DMS153 treated with DMSO at 0.1 percent for 48 hours (cell line): ENCODE measurements at regions not wholly inside any gene's neighbourhood (a gene's known extent, or its start where the extent isn't known, plus 50 kb on each side); places are given as distances from the start of the nearest gene placed in this dataset.

Experiments used
- DNase-seq: peaks from one replicate; lab custom pipeline; 2025; ENCODE audit not compliant: unreplicated experiment; lab: John Stamatoyannopoulos, UW

DNA sequence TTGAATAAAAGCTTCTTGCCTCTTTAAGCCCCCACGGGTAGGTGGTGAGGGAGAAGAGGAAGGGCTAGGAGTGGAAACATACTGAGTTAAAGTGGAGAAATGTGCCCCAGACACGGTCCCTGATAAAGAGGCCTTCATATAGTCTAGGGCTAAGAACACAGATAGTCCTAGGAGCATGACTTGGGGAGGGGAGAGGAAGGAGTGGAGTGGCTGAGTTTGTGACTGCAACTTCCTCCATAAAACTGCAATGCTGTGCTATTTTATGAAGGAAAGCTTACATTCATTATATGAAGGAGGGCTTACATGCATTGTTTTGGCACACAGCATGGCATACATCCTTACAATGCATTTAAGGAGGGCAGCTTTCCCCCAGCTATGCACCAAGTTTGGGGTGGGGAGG is 1129.4 kb upstream of the LRRTM3 start:
- no peak for DNase-seq

DNA sequence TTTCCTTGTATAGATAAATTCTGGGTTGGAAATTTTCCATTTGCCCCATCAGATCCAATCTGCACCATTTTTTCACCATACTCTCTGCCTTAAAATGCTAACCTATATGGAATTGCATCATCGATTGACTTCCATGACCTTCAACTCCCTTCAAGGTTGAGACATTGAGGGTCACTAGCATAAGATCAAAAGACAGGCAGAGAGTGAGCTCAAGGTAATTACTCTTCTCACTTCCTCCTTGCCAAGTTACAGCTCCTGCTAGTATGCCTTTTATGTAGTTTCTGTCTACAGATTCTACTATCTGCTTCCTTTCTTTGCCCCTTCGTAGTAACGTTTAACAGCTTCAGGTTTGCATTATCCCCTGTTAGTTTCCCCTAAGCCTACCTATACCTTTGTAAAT is 1127.7 kb upstream of the LRRTM3 start:
- DNase-seq = no peak

DNA sequence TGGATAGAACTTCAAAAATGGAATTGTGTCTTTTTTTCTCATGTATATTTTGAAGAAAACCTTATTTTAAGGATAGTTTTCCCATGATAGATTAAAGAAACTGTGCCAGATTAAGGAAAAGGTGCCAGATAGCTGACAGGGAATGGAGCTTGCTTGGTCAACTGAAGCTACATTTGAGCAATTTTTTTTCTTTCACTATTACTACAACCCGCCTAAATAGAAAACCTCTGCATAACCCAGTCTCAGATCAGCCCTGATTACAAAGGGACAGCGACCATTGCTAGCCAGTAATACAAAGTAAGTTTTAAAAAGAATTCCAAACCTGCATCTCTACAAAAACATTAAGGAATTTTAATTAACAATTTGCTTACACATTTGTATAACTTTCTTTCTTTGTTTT is 1123.4 kb upstream of the LRRTM3 start:
- no peak for DNase-seq

DNA sequence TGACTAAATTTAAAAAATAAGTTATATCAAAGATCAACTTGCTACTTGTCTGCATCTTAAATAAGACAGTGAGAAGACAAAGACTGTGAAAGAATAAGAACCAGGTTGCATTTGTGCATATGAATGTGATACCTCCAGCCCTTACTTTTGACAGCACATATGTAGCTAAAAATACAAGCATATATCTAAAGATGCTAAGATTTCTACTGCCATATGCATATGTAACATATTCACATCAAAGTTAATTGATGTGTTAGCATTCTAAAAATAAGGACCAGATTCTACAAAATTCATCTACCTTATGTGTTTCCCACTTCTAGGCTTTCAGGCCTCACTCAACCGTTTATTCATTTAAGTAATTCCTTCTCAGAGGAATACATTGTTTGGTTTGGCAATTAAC is 1120.3 kb upstream of the LRRTM3 start:
- no peak for DNase-seq

DNA sequence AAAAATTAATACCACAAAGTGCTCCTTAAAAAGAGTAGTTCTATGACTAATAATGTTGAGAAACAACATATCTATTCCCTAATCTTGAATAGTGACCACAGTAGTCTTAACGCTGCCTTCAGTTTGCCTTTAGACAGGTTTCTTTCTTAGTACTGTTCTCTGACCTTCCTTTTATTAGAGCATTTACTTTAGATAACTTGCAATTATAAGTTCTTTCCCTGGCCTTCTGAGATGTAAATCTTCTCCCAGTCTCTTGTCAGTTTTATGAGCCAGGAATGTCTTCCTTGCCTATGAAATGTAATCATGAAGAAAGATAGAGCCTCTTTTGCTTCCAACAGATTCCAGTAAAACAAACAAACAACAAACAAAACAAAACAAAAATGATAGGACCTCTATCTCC is 1119.8 kb upstream of the LRRTM3 start:
- no peak for DNase-seq

DNA sequence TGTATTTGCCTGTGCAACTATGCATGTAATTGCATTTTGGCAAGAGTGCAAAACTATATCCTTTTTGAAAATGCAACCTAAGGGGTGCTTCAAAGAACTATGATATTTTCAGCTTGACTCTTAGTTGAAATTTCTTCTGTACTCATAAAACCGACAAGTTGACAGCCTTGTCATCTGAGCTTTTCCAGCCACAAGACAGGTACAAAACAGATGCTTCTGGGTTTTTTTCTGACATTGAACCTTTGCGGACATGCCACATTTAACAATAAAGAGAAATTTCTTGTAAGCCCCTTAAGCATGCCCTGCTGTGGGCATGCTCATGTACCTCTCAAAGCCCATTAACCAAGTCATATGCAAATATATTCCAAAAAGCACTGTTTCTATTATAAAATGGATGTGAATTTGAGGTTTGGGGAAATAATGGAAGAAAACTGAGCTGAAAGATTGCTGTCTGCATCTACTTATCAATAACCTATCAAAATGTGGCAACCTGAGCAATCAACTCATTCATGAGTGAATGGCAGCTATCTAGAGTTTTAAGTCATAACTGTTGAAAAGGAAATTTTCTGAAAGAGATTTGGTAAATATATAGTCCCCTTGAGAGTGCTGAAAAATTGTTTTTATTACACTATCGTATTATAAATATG is 1117.0 kb upstream of the LRRTM3 start:
- DNase-seq = no peak

DNA sequence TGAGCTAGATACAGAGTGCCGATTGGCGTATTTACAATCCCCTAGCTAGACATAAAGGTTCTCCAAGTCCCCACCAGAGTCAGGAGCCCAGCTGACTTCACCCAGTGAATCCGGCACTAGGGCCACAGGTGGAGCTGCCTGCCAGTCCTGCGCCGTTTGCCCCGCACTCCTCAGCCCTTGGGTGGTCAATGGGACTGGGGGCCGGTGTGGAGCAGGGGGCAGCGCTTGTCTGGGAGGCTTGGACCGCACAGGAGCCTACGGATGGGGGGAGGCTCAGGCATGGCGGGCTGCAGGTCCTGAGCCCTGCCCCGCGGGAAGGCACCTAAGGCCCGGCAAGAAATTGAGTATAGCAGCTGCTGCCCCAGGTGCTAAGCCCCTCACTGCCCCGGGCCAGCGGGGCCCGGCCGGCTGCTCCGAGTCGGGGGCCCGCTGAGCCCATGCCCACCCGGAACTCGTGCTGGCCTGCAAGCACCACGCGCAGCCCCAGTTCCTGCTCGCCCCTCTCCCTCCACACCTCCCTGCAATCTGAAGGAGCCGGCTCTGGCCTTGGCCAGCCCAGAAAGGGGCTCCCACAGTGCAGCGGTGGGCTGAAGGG is 1113.8 kb upstream of the LRRTM3 start:
- DNase-seq = no peak

DNA sequence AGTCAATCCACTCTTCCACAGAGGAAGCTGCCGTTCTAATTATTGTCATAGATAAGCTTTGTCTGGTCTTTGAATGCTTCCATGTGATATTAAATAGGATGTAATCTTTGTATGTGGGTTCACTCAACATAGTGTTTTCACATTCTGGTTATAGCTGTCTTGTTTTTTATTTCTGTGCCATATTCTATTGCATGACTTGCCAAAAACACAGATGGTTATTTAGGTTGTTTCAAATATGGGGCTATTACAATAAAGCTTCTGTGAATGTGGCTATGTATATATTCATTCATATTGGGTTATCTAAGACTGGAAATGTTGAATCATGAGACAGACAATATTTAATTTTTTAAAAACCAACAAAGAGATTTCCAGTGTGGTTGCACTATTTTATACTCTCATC is 1109.3 kb upstream of the LRRTM3 start:
- DNase-seq = no peak

DNA sequence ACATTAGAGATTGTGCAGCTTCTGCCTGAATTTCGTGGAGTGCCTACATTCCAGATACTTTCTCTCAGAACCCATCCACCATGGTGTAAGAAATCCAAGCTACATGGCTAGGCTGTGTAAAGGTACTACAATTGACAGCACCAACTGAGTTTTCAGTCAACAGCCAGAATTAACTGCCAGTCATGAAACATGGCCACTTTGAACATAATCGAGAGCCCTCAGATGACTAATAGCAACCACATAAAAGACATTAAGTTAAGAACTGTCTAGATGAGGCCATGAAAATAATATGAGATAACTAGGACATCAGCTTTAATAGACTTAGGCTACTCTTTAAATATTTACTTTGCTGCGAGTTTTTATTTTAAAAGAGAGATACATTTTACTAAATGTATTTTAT is 1106.8 kb upstream of the LRRTM3 start:
- no peak for DNase-seq

DNA sequence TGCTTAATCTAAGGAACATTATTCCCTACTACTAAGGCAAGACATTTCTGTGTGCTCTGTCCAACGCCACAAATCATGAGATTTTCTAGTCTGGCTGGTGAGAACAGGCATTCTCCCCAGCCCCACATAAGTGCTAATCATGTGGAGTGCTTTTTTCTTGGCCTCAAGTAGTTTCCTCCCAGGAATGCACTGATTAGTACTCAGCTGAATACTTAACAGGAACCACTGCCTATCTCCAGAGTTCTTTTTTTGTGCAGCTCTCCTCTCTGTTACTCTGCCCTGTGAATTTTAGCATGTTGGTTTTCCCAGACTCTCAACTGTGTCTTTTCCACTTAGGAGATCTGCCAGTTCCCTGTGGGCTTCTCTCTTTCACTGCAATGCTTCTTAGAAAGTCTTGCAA is 1098.5 kb upstream of the LRRTM3 start:
- DNase-seq = no peak

DNA sequence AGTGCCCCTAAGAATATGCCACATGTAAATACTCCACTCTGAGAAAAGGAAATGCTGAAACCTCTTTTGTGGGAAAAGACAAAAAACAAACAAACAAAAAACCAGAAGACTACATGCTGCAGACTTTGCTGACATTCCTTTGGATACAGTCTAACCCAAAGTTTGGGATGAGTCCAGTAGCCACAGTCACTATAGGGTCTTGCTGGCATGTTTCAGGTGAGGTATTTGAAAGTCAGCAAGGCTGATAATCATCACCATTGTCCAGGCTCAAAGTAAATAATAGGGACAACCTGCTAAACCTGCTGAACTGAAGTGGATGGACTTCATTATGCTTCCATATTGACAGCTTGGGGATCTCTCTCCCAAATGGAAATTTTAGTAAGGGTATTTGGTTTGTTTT is 1087.0 kb upstream of the LRRTM3 start:
- no peak for DNase-seq

DNA sequence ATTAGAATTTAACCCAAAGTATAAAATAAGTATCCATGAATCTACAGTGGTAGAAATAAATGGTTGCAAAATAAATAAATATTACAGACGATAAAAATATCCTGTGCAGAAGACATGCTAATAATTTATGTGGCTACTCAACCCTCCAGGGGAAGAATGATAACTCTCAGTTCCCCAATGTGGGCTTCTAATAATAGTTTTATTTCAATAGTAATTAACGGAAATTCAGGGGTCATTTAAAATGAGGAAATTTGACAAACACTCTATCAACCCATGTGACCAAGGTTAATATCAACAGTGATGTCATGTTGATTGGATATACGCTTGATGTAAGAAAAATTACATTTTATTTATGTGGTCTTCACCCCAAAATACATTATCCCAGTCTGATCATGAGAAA is 1082.6 kb upstream of the LRRTM3 start:
- DNase-seq = no peak

DNA sequence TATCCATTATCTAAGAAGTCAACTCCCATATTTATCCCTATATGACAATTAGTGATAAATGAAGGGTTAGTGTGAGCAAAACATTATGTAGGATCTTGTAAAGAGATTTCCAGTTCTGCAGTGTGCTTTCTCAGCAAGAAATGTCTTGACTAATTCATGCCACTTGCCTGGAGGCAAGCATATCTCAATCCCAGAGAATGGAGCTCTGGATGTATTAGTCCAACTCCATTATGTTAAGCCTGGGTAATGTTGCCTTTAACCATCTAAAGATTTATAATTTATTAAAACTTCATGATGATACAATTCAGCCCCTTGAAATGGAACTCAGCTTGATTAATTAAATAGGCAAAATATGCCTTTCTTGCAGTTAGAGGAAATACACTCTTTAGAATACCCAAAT is 1079.9 kb upstream of the LRRTM3 start:
- no peak for DNase-seq

DNA sequence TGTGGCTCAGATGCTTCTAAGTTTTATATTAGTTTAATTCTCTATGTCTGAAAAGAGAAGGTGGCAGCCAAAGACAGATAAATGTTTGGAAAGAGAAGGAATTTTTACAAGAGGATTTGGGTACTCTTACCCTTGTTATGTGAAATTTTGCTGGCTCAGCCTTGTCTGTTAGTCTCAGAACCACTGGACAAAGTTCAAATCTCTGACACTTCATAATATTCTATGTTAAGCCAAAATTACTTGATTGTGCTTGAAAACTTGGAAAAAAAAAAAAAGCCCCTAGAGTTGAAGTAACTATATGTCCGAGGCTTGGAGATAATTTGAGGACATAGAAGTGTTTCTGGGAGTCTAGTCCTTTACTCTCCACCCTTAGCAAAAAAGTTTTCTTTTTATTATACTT is 1079.3 kb upstream of the LRRTM3 start:
- no peak for DNase-seq

DNA sequence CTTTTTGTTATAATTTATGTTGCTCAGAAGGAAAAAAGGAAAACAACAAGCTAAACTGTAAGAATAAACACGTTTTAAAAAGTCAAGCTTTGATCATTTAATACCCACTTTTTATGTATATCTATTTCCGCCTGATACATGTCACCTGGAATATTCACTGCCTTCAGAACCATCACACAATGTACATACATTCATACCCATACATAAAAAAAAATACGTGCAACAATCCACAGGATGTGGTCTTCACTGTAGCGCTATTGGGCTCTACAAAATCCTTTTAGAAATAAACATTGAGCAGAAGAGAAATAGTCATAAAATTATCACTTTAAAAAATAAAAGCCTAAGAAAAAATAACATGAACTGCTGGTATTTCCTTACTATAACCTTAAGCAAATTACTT is 1078.9 kb upstream of the LRRTM3 start:
- DNase-seq = no peak

DNA sequence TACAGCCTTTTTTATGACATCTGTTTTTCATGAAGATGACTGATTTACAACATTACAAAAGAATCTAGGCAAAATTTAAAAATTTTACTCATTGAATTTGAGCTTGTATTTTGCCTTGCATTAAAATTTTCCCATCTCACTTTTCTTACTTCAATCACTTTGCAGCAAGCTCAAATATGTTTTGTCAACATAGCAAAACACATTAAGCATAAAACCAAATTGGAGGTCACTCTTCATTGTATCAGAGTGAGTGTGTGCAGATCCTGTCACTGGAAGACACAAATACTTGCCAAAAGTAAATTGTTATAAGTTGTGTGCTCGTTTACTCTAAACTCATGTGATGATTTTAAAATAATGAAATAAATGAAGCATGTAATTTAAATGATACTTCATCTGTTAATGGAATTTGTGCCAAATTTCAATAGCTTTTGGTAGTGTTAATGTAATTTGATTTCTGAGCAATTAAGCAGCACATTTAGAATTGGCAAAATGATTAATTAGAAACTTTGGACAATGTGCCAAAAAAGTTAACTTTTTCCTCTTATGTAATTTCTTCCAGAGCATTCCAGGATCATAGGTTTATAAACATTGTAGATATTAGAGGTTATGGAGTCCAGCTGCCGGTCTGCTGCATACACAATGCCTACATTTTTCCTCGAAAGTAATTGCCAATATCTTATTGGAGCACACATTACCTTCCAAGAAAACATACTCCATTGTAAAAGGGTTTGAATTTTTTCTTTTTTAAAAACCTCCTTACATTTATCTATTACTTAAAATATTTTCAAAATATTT is 1078.2 kb upstream of the LRRTM3 start:
- no peak for DNase-seq

DNA sequence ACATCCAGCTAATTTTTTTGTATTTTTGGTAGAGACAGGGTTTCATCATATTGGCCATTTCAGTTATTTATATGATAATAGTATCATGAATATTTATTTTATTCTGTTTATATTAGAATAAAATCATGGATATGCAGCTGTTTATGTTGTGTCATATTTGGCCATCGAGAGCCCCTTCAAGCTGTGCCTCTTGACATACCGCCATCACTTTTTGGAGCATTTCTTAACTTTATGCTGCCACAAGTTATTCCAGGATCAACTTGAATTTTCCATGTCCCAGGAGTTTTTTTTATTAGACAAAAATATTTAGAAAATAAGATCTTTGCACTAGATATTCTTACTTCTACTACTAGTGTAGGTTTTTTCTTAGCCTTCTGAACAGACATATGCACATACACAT is 1067.0 kb upstream of the LRRTM3 start:
- no peak for DNase-seq

DNA sequence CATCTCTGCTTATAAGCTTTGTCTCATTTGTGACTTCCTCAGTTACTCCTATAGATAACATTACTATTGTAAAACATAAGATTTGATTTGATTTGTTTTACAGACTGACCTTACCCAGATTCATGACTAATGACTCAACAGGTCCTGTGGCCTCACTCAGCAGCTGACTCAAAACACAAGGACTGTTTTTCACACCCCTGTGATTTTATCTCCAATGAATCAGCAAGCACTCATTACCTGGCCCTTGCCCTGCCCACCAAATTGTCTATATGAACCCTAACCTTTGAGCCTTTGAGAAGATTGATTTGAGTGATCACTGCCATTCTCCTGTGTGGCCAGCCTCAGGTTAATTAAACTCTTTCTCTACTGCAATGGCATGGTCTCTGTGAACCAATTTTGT is 1064.6 kb upstream of the LRRTM3 start:
- DNase-seq = no peak
